Vagina (tissue), 2 donors: ENCODE measurements at regions not wholly inside any gene's neighbourhood (a gene's known extent, or its start where the extent isn't known, plus 50 kb on each side); places are given as distances from the start of the nearest gene placed in this dataset.

Experiments used
- DNase-seq, 2 donors: peaks; one replicate each; pipeline ENCODE4 v3.0.0-alpha.2; 2017; ENCODE audit errors: extremely low spot score in 2 of 2
- H3K27ac ChIP-seq: fragments of 200-600 bp; sonication (generic); one replicate; pipeline ENCODE4 v1.5.1; 2019
- H3K27me3 ChIP-seq: fragments of 200-600 bp; sonication (generic); one replicate; pipeline ENCODE4 v1.5.1; 2019
- H3K36me3 ChIP-seq, 2 donors: fragments of 200-600 bp; sonication (generic); one replicate each; pipeline ENCODE4 v1.5.1; 2017 to 2019
- H3K4me1 ChIP-seq: fragments of 200-600 bp; sonication (generic); one replicate; pipeline ENCODE4 v1.5.1; 2019
- H3K4me3 ChIP-seq, 2 donors: fragments of 200-600 bp; sonication (generic); 1 replicate in 1 of 2; 2 replicates in 1 of 2; pipeline ENCODE4 v1.5.1; 2016 to 2019
- H3K9me3 ChIP-seq: fragments of 200-600 bp; sonication (generic); one replicate; pipeline ENCODE4 v1.5.1; 2019
- CTCF ChIP-seq, 3 experiments: fragments of 450-650 bp in 2 of 3; fragments of 200-600 bp in 1 of 3; sonication (generic) in 1 of 3; IDR thresholded peaks; one replicate each; pipeline ENCODE4 v1.5.1; 2017 to 2019; ENCODE audit warnings: antibody characterized with exemption in 3 of 3, mild to moderate bottlenecking in 2 of 3, moderate library complexity in 2 of 3
- POLR2A ChIP-seq, 2 donors: fragments of 450-650 bp; IDR thresholded peaks; one replicate each; pipeline ENCODE4 v1.6.1; 2017; ENCODE audit warnings: antibody characterized with exemption in 2 of 2, mild to moderate bottlenecking in 2 of 2, moderate library complexity in 2 of 2
- POLR2AphosphoS5 ChIP-seq, 2 donors: sonication (generic); formaldehyde crosslinking; IDR thresholded peaks; one replicate each; pipeline ENCODE4 v1.9.0; 2017; ENCODE audit warnings: antibody characterized with exemption in 2 of 2, mild to moderate bottlenecking in 2 of 2, low read depth in 1 of 2; ENCODE audit not compliant: insufficient read depth in 1 of 2
- intact Hi-C: fragments of 100-400 bp; cut with DNase I; formaldehyde crosslinking; loops from one replicate; pipeline ENCODE4 v1.15.1; 2023

DNA sequence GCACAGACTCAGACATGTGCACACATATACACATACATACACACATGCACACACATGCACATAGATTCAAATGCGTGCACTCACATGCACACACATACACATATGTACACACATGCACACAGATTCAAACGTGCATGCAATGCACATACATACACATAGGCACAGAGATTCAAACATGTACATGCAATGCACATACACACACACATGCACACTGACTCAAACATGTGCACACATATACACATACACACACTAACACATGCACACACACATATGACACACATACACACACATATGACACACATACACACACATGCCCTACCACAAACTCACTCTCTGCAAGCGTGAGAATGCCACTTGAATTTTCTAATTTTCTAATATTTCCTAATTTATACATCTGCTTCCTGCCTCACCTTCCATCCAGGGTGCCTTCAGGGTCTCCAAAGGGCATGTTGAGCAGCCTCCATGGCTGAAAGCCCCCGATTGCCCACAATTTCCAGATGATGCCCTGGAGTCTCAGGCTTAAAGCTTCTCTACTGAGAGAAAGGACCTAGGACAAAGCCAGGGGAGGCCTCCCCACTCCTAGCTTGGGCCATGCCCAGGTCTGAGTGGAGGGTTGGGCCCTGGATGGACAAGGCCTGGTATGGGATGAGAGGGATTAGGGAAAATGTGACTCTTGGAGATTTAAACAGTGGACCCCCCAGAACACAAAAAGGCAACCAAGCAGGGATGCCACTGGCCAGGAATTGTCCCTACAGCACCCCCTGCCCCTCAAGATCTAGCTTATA lies 487.1 kb downstream of the TCERG1L start:
- Histone ChIP-seq H3K36me3 (no peaks in the 10 kb centered on the region), H3K9me3 (no peaks in the 10 kb centered on the region), H3K27ac (no peak overlapping the region), H3K4me3 (no peak overlapping the region), H3K4me1 (no peaks in the 10 kb centered on the region), H3K27me3 (no peaks in the 10 kb centered on the region)
- intact Hi-C loops, result no loop called here
- TF ChIP-seq CTCF (IDR thresholded peaks at IDR 0.05) (no peak), POLR2A (IDR thresholded peaks at IDR 0.05) (no peak), POLR2AphosphoS5 (IDR thresholded peaks at IDR 0.05; ENCODE audit: insufficient read depth in 1 of 2, low read depth in 1 of 2) (no peak)
- DNase-seq, result peak in 1 of 2 donors; percentile 46

- Histone ChIP-seq H3K4me3 (no peak overlapping the region), H3K36me3 (no peaks in the 10 kb centered on the region), H3K4me1 (no peaks in the 10 kb centered on the region), H3K27me3 (no peaks in the 10 kb centered on the region), H3K9me3 (no peaks in the 10 kb centered on the region), H3K27ac (no peak overlapping the region)
- TF ChIP-seq CTCF (IDR thresholded peaks at IDR 0.05) (no peak), POLR2A (IDR thresholded peaks at IDR 0.05) (no peak), POLR2AphosphoS5 (IDR thresholded peaks at IDR 0.05; ENCODE audit: insufficient read depth in 1 of 2, low read depth in 1 of 2) (no peak)
- intact Hi-C loops, result no loop called here
- no peak for DNase-seq
Observed at GRCh38 chr10:130833596-130833995, 477.9 kb downstream of the TCERG1L start.

DNA sequence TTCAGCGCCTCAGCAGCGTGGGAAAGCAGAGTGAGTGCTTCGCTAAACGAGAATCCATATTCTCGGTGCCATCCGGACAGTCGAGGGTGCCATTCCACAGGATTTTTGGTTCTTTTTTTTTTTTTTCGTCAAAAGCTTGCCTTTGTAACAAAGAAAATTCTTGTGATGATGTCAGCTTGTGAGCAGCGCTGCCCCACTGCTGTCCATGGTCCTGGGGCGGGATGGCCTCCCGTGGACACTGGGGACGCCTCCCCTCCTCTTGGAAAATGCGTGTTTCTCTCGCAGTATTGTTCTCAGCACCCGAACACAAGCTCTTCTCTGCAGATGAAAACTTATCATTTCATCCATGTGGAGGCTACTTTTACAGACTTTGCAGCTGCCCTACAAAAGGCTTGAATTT lies 477.4 kb downstream of the TCERG1L start:
- no peak overlapping the region for H3K27ac ChIP-seq
- no peaks in the 10 kb centered on the region for H3K4me1 ChIP-seq
- intact Hi-C loops, result no loop called here
- no peaks in the 10 kb centered on the region for H3K9me3 ChIP-seq
- no peak overlapping the region for H3K4me3 ChIP-seq
- TF ChIP-seq CTCF (IDR thresholded peaks at IDR 0.05), result no peak
- DNase-seq, result no peak
- no peaks in the 10 kb centered on the region for H3K27me3 ChIP-seq
- H3K36me3 ChIP-seq, result no peaks in the 10 kb centered on the region

- intact Hi-C loops, result no loop called here
- no peaks in the 10 kb centered on the region for H3K4me1 ChIP-seq
- DNase-seq, result no peak
- no peaks in the 10 kb centered on the region for H3K27me3 ChIP-seq
- TF ChIP-seq POLR2A (IDR thresholded peaks at IDR 0.05) (no peak), CTCF (IDR thresholded peaks at IDR 0.05) (no peak), POLR2AphosphoS5 (IDR thresholded peaks at IDR 0.05; ENCODE audit: insufficient read depth in 1 of 2, low read depth in 1 of 2) (no peak)
- H3K4me3 ChIP-seq, result no peak overlapping the region
- no peak overlapping the region for H3K27ac ChIP-seq
- no peaks in the 10 kb centered on the region for H3K36me3 ChIP-seq
- no peaks in the 10 kb centered on the region for H3K9me3 ChIP-seq
Observed at GRCh38 chr10:130834573-130834972, 476.9 kb downstream of the TCERG1L start.

GRCh38 chr10:130835068-130835467 lies 476.5 kb downstream of the TCERG1L start:
- DNase-seq, result no peak
- intact Hi-C loops, result no loop called here
- Histone ChIP-seq H3K27ac (no peak overlapping the region), H3K27me3 (no peaks in the 10 kb centered on the region), H3K9me3 (no peaks in the 10 kb centered on the region), H3K4me3 (no peak overlapping the region), H3K4me1 (no peaks in the 10 kb centered on the region), H3K36me3 (no peaks in the 10 kb centered on the region)
- TF ChIP-seq POLR2AphosphoS5 (IDR thresholded peaks at IDR 0.05; ENCODE audit: insufficient read depth in 1 of 2, low read depth in 1 of 2), result no peak
- TF ChIP-seq CTCF (IDR thresholded peaks at IDR 0.05), result no peak
- TF ChIP-seq POLR2A (IDR thresholded peaks at IDR 0.05), result no peak
